HEK293 (cell line): ENCODE measurements at regions not wholly inside any gene's neighbourhood (a gene's known extent, or its start where the extent isn't known, plus 50 kb on each side); places are given as distances from the start of the nearest gene placed in this dataset.

Source experiments
- CTCF ChIP-seq: fragments of 450-650 bp; formaldehyde crosslinking; IDR thresholded peaks from 2 replicates; pipeline ENCODE4 v1.5.1; 2016; ENCODE audit warnings: missing biosample characterization, missing genetic modification characterization
- PBX3 ChIP-seq: sonication (generic); formaldehyde crosslinking; IDR thresholded peaks from 2 replicates; pipeline ENCODE4 v1.8.1; 2022; ENCODE audit warnings: mild to moderate bottlenecking, moderate library complexity, missing genetic modification reagents
- ZBTB17 ChIP-seq: fragments of 450-650 bp; formaldehyde crosslinking; IDR thresholded peaks from 2 replicates; pipeline ENCODE4 v1.5.1; 2016; ENCODE audit warnings: missing biosample characterization, missing genetic modification characterization

GRCh38 chr7:50842041-50842440, 59.3 kb upstream of the GRB10 start:
- TF ChIP-seq ZBTB17 (tag by site-specific recombination), result no peak
- no peak for TF ChIP-seq PBX3 (CRISPR knock-in tag)
- TF ChIP-seq CTCF, result no peak
